DND-41 (cell line): ENCODE measurements at regions not wholly inside any gene's neighbourhood (a gene's known extent, or its start where the extent isn't known, plus 50 kb on each side); places are given as distances from the start of the nearest gene placed in this dataset.

Experiments
- CTCF ChIP-seq: IDR thresholded peaks from 2 replicates; pipeline ENCODE4 v1.5.1; 2012; ENCODE audit warnings: borderline replicate concordance, low read length, moderate library complexity, mild to moderate bottlenecking; ENCODE audit not compliant: poor library complexity, severe bottlenecking; ENCODE audit errors: extremely low read depth
- EZH2 ChIP-seq: IDR thresholded peaks from 3 replicates; pipeline ENCODE4 v1.6.1; 2012; ENCODE audit warnings: borderline replicate concordance, low read depth, mild to moderate bottlenecking, moderate library complexity, low read length, inconsistent platforms; ENCODE audit not compliant: severe bottlenecking

- TF ChIP-seq CTCF (no peak), EZH2 (no peak)
These were observed 132.3 kb downstream of the APIP start for GRCh38 chr11:34783816-34784317.
